ENCODE measurements at regions not wholly inside any gene's neighbourhood (a gene's known extent, or its start where the extent isn't known, plus 50 kb on each side); places are given as distances from the start of the nearest gene placed in this dataset.

GRCh38 chr20:12413116-12413515, 495.4 kb downstream of the BTBD3 start:
- H3K36me3 Mint-ChIP-seq (ENCODE audit: insufficient read depth): no peaks in the 10 kb centered on the region
- peaks cover 34% of the 10 kb centered on the region for H3K9me3 Mint-ChIP-seq
- no peaks in the 10 kb centered on the region for H3K4me1 Mint-ChIP-seq (ENCODE audit: low read depth)
- no peak for DNase-seq
- no peaks in the 10 kb centered on the region for H3K27me3 Mint-ChIP-seq (ENCODE audit: low read depth)
- no peak overlapping the region for H3K4me3 Mint-ChIP-seq
- ATAC-seq: no peak

- H3K36me3 Mint-ChIP-seq (ENCODE audit: insufficient read depth): no peaks in the 10 kb centered on the region
- DNase-seq (no peak), ATAC-seq (no peak)
- no peaks in the 10 kb centered on the region for H3K4me1 Mint-ChIP-seq (ENCODE audit: low read depth)
- H3K27me3 Mint-ChIP-seq (ENCODE audit: low read depth): no peaks in the 10 kb centered on the region
- no peak overlapping the region for H3K4me3 Mint-ChIP-seq
- peaks cover 34% of the 10 kb centered on the region for H3K9me3 Mint-ChIP-seq
These were observed 497.0 kb downstream of the BTBD3 start for GRCh38 chr20:12414446-12415274.

GRCh38 chr20:12416281-12416680, 498.6 kb downstream of the BTBD3 start:
- ATAC-seq (no peak), DNase-seq (no peak)
- no peaks in the 10 kb centered on the region for H3K36me3 Mint-ChIP-seq (ENCODE audit: insufficient read depth)
- peaks cover 34% of the 10 kb centered on the region for H3K9me3 Mint-ChIP-seq
- no peak overlapping the region for H3K4me3 Mint-ChIP-seq
- no peaks in the 10 kb centered on the region for H3K4me1 Mint-ChIP-seq (ENCODE audit: low read depth)
- no peaks in the 10 kb centered on the region for H3K27me3 Mint-ChIP-seq (ENCODE audit: low read depth)

- no peaks in the 10 kb centered on the region for H3K4me1 Mint-ChIP-seq (ENCODE audit: low read depth)
- ATAC-seq (no peak), DNase-seq (no peak)
- no peaks in the 10 kb centered on the region for H3K36me3 Mint-ChIP-seq (ENCODE audit: insufficient read depth)
- H3K27me3 Mint-ChIP-seq (ENCODE audit: low read depth): no peaks in the 10 kb centered on the region
- peaks cover 10% of the 10 kb centered on the region for H3K9me3 Mint-ChIP-seq
- H3K4me3 Mint-ChIP-seq: no peak overlapping the region
These were observed 516.0 kb downstream of the BTBD3 start for GRCh38 chr20:12433724-12434123.

GRCh38 chr20:12434672-12435071, 517.0 kb downstream of the BTBD3 start:
- H3K27me3 Mint-ChIP-seq (ENCODE audit: low read depth): no peaks in the 10 kb centered on the region
- no peaks in the 10 kb centered on the region for H3K4me1 Mint-ChIP-seq (ENCODE audit: low read depth)
- H3K36me3 Mint-ChIP-seq (ENCODE audit: insufficient read depth): no peaks in the 10 kb centered on the region
- DNase-seq (no peak), ATAC-seq (no peak)
- H3K4me3 Mint-ChIP-seq: no peak overlapping the region
- peaks cover 10% of the 10 kb centered on the region for H3K9me3 Mint-ChIP-seq

GRCh38 chr20:12435268-12435667, 517.6 kb downstream of the BTBD3 start:
- no peak for ATAC-seq
- H3K4me1 Mint-ChIP-seq (ENCODE audit: low read depth): no peaks in the 10 kb centered on the region

GRCh38 chr20:12453711-12454110, 536.0 kb downstream of the BTBD3 start:
- Mint-ChIP-seq H3K9me3 (peaks cover 17% of the 10 kb centered on the region), H3K4me1 (ENCODE audit: low read depth) (no peaks in the 10 kb centered on the region), H3K36me3 (ENCODE audit: insufficient read depth) (no peaks in the 10 kb centered on the region), H3K4me3 (no peak overlapping the region), H3K27me3 (ENCODE audit: low read depth) (no peaks in the 10 kb centered on the region)
- no peak for DNase-seq
- ATAC-seq: no peak

More at GRCh38 chr20:12435268-12435667, 517.6 kb downstream of the BTBD3 start:
- Mint-ChIP-seq H3K27me3 (ENCODE audit: low read depth) (no peaks in the 10 kb centered on the region), H3K9me3 (peaks cover 10% of the 10 kb centered on the region), H3K36me3 (ENCODE audit: insufficient read depth) (no peaks in the 10 kb centered on the region), H3K4me3 (no peak overlapping the region)
- no peak for DNase-seq

GRCh38 chr20:12455148-12455547, 537.5 kb downstream of the BTBD3 start:
- Mint-ChIP-seq H3K4me3 (no peak overlapping the region), H3K4me1 (ENCODE audit: low read depth) (no peaks in the 10 kb centered on the region), H3K36me3 (ENCODE audit: insufficient read depth) (no peaks in the 10 kb centered on the region)

GRCh38 chr20:12458241-12458640, 540.5 kb downstream of the BTBD3 start:
- H3K4me1 Mint-ChIP-seq (ENCODE audit: low read depth): no peaks in the 10 kb centered on the region
- H3K36me3 Mint-ChIP-seq (ENCODE audit: insufficient read depth): no peaks in the 10 kb centered on the region
- DNase-seq: no peak
- peaks cover 18% of the 10 kb centered on the region for H3K9me3 Mint-ChIP-seq
- no peak overlapping the region for H3K4me3 Mint-ChIP-seq
- ATAC-seq: no peak
- no peaks in the 10 kb centered on the region for H3K27me3 Mint-ChIP-seq (ENCODE audit: low read depth)

More at GRCh38 chr20:12455148-12455547, 537.5 kb downstream of the BTBD3 start:
- no peaks in the 10 kb centered on the region for H3K27me3 Mint-ChIP-seq (ENCODE audit: low read depth)
- ATAC-seq (no peak), DNase-seq (no peak)
- peaks cover 11% of the 10 kb centered on the region for H3K9me3 Mint-ChIP-seq

GRCh38 chr20:12464036-12464435, 544.7 kb upstream of the SPTLC3 start:
- no peaks in the 10 kb centered on the region for H3K4me1 Mint-ChIP-seq (ENCODE audit: low read depth)
- H3K36me3 Mint-ChIP-seq (ENCODE audit: insufficient read depth): no peaks in the 10 kb centered on the region

GRCh38 chr20:12466915-12467314, 541.9 kb upstream of the SPTLC3 start:
- ATAC-seq (no peak), DNase-seq (no peak)
- Mint-ChIP-seq H3K4me1 (ENCODE audit: low read depth) (no peaks in the 10 kb centered on the region), H3K36me3 (ENCODE audit: insufficient read depth) (no peaks in the 10 kb centered on the region), H3K27me3 (ENCODE audit: low read depth) (no peaks in the 10 kb centered on the region), H3K4me3 (no peak overlapping the region), H3K9me3 (peaks cover 13% of the 10 kb centered on the region)

More at GRCh38 chr20:12464036-12464435, 544.7 kb upstream of the SPTLC3 start:
- Mint-ChIP-seq H3K27me3 (ENCODE audit: low read depth) (no peaks in the 10 kb centered on the region), H3K4me3 (no peak overlapping the region), H3K9me3 (peaks cover 15% of the 10 kb centered on the region)
- ATAC-seq (no peak), DNase-seq (no peak)

- H3K4me1 Mint-ChIP-seq (ENCODE audit: low read depth): no peaks in the 10 kb centered on the region
- no peaks in the 10 kb centered on the region for H3K27me3 Mint-ChIP-seq (ENCODE audit: low read depth)
- ATAC-seq (no peak), DNase-seq (no peak)
- H3K36me3 Mint-ChIP-seq (ENCODE audit: insufficient read depth): no peaks in the 10 kb centered on the region
- no peak overlapping the region for H3K4me3 Mint-ChIP-seq
- H3K9me3 Mint-ChIP-seq: peaks cover 10% of the 10 kb centered on the region
These were observed 541.0 kb upstream of the SPTLC3 start for GRCh38 chr20:12467758-12468157.

- DNase-seq (no peak), ATAC-seq (no peak)
- H3K36me3 Mint-ChIP-seq (ENCODE audit: insufficient read depth): no peaks in the 10 kb centered on the region
- no peaks in the 10 kb centered on the region for H3K4me1 Mint-ChIP-seq (ENCODE audit: low read depth)
- no peak overlapping the region for H3K4me3 Mint-ChIP-seq
- H3K9me3 Mint-ChIP-seq: peaks cover 22% of the 10 kb centered on the region
- no peaks in the 10 kb centered on the region for H3K27me3 Mint-ChIP-seq (ENCODE audit: low read depth)
These were observed 526.1 kb upstream of the SPTLC3 start for GRCh38 chr20:12482661-12483060.

- no peaks in the 10 kb centered on the region for H3K27me3 Mint-ChIP-seq (ENCODE audit: low read depth)
- DNase-seq (no peak), ATAC-seq (no peak)
- no peaks in the 10 kb centered on the region for H3K36me3 Mint-ChIP-seq (ENCODE audit: insufficient read depth)
- no peaks in the 10 kb centered on the region for H3K4me1 Mint-ChIP-seq (ENCODE audit: low read depth)
- H3K4me3 Mint-ChIP-seq: no peak overlapping the region
- peaks cover 21% of the 10 kb centered on the region for H3K9me3 Mint-ChIP-seq
These were observed 506.3 kb upstream of the SPTLC3 start for GRCh38 chr20:12502443-12502842.

GRCh38 chr20:12504779-12505178, 504.0 kb upstream of the SPTLC3 start:
- Mint-ChIP-seq H3K9me3 (peaks cover 23% of the 10 kb centered on the region), H3K36me3 (ENCODE audit: insufficient read depth) (no peaks in the 10 kb centered on the region), H3K4me1 (ENCODE audit: low read depth) (no peaks in the 10 kb centered on the region), H3K4me3 (no peak overlapping the region), H3K27me3 (ENCODE audit: low read depth) (no peaks in the 10 kb centered on the region)
- DNase-seq (no peak), ATAC-seq (no peak)
